ENCODE measurements at regions not wholly inside any gene's neighbourhood (a gene's known extent, or its start where the extent isn't known, plus 50 kb on each side); places are given as distances from the start of the nearest gene placed in this dataset.

DNA sequence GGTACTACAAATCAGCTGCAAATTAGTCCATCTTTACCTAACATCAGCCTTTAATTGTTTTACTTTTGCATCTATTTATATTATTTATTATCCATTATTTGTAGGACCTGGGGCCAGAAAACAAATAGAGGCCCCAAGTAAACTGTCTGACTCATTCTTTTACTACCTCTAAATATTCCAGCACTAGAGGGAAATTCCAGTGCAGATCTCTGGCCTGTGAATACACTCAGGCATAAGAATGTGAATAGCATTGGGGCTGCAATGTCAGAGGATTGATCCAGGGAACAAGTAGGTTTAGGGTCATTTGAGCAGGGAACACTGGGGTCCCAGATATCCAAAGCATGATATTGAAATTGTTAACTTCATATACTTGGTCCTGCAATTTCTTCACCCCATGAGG, 176.6 kb upstream of the TYRP1 start:
- no peak for DNase-seq (ENCODE audit: low read depth in 2 of 2)

DNA sequence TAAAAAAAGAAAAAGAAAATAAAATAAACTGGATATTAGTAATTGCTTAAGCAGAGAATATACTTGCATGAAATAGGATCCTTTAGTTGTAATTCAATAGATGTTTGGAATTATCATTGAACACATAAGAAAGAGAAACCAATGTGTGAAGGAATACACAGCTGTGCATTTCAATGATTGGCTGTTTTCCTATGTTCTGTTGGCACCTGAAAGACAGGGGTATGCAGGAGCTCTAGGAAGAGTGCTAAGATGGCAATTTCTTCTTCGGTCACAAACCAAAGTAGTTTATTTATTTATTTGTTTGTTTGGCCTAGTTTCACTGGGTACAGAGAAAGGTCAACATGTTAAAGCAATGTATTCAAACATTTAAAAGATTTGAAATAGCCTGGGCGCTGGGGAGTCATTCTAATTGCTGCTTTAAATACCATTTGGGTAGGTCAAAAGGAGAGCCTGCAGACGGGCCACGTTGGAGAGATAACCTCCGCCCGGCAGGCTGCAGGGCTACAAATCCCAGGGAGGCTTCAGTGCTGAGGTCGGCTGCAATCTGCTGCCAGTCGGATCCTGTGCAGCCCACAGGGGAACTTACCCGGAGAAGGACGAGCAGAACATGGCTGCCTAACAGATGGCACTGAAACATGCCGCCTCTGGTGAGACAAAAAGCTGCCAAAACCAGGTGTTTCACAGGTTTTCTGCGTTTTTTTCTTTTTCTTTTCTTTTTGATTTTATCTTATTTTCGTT, 154.2 kb upstream of the TYRP1 start:
- DNase-seq (ENCODE audit: low read depth in 2 of 2), result no peak

DNA sequence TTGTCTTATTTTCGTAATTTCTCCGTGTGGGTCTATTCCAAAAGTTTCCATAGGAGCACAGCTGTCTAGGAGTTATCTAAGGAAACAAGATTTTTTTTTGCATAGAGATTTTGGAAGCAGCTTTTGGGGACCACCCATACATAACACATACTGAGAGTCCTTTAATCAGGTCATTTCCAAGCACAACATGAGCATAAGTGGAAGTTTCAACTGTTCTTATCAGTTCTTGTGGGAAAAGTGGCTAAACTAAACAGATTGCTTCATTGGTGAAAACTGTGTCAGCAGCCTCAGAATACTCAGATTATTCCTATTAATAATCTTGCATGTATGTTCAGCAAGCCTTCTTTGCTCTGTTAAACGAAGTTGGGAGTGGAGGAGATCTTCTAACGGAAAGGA, 153.6 kb upstream of the TYRP1 start:
- DNase-seq (ENCODE audit: low read depth in 2 of 2), result no peak

DNA sequence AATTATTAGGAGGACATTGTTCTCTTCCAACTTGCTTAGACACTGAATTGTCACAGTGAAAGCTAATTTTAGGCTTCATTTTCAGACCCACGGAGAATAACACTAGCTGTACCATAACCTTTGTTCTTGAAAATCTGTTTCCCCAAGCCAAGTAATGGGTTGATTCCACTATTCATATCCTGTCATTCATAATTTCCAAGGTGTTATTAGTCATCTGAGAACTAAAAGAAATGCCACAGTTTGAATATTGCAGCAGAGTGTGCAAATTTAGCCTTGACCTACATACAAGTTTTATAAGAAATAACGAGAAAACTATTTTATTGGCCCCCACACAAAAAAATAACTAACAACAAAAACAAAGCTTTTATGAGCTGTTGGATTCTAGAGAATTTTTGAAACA, 148.5 kb upstream of the TYRP1 start:
- DNase-seq (ENCODE audit: low read depth in 2 of 2), result no peak

DNA sequence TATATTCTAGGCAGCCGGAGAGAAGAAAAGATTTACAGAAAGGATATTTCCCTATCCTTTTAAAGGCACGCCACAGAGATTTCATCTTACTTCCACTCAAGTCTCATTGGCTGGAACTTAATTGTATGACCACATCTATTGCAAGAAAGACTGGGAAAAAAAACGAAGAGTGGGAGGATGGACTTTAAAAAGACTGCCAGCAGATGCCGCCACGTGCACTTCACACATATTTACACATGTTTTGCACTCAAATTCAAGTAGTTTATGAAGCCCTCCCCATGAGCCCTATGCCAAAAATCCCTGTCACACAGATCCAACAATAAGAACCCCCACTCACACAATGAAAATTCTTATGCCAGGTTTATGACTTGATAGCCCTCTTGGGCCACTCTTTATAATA, 138.5 kb upstream of the TYRP1 start:
- no peak for DNase-seq (ENCODE audit: low read depth in 2 of 2)

DNA sequence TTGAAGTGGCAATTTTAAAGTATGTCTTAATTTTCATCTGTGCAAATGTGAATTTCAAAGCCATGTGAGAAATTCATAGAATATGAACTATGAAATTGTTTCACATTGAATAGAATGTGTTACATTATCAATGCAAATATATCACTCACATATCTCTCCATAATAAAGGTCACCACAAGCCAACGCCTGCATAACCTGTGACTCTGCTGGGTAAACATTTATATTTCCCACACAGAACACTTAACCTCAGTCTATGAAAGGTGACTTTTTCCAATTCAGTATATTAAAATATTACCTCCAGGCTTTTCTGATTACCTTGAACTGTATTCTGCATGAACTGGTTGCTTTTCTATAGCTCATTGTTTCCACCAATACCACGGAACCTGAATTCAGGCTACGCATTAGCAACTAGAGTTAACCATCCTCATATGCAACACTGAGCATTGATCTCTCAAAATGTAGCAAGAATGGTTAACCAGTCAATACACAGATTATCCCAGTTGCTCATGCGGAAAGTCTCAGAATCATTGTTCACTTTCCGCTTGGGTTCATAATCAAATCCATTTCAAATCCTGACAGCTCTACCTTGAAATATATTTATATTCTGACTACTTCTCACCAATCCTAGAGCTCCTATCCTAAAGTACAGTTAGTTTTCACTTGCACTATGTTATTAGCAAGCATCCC, 126.6 kb upstream of the TYRP1 start:
- no peak for DNase-seq (ENCODE audit: low read depth in 2 of 2)

DNA sequence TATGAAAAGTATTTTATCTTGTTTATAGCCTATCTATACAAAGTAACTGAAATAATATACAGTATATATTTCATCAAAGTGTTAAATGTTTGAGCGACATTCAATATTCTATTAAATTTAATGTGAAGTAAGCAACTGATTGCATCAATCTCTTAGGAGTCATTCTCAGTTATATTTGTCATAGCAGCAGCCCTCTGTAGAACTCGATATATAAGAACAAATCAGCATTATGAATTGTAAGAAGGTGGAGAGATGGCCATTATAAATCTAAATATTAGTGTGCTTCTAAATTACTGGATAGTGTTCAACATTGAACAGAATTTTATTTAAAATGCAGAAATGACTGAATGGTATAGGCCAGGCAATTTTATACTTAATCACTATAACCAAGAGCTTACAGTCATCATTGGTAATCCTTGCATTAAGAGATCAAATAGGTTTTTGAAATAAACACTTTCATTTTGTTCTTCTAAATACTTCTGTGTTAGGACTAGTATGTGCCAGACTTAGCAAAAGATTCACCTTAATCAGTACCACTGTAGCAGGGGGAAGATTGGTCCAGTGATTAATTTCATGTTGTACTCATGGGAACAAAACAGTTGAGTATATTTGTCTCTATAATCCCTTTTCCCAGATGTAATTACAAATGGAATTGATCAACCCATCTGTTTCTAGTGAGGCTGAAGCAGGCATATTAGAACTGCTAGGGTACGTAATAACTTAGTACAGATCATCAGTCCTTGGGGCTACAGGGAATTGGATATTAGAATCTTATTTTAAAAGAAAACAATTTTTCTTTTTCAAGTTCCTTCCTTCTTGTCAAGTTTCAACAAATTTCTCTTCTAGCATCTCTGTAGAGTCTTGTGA, 108.3 kb upstream of the TYRP1 start:
- no peak for DNase-seq (ENCODE audit: low read depth in 2 of 2)

DNA sequence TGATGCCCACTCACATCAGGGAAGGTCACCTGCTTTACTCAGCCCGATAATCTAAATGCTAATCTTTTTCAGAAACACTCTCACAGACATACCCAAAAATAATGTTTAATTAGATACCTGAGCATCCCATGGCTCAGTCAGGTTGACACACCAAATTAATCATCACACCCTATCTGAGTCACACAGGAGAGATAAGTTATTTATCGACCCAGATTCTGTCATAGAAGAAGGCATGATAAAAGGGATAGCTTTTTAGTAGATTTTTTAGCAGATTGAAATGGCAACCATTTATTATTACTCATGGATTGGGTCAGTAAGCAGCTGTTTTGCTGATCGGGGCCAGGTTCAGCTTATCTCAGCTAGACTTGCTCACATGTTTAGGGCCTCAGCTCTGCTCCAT, 97.8 kb upstream of the TYRP1 start:
- no peak for DNase-seq (ENCODE audit: low read depth in 2 of 2)

DNA sequence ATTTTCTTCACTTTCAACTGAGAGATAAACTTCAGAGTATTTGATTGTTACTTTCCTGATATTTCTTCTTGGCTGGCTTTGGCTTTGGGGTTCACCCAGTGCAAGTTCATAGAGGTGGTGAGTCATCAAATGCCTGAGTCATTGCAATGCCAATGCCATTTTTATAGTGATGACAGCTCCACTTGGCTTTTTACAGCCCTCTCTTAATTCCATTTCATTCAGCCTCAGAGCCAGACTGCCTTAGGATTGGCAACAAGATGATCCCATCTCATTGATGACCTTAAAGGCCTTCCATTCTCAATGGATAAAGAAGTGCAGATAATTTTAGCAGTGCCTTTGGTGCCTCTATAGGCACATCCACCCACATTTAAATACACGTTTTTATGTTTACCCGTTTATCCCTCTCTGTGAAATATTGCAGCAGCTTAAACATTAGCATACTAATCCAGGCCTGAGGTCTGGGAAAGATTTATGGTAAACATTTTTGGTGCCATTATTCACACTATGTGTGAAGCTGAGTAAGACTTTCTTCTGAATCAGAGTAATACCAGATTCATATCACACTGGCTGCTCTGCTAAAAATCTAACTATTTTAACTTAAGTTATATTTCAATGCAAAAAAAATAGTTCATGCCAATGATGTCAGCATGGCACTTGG, 88.9 kb upstream of the TYRP1 start:
- DNase-seq (ENCODE audit: low read depth in 2 of 2), result peak in 1 of 2 experiments; percentile 0

DNA sequence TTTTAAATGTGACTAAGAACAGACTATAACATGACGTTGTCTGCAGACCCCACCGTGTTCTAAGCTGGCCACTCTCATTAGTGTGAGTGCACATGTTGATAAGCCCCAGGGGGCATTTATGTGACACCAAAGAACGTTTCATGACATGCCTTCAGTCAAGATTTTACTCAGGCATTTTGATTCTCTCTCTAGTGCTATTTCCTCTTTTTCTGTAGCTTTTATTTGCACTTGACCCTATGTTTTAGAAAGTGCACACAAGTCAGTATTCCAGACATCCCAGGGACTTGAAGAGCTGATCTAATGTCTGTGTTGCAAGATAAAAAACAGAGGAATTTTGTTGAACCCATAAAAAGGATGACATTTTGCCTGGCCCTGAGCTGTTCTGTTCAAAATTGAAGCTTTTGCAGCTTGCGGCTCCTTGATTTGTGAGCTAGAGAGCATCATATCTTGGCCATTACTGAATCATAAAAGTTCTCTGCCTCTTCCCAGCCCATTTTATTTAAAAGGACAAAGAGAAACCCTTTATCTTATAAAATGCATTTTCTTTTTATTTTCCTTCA, 80.9 kb upstream of the TYRP1 start:
- DNase-seq (ENCODE audit: low read depth in 2 of 2), result no peak

DNA sequence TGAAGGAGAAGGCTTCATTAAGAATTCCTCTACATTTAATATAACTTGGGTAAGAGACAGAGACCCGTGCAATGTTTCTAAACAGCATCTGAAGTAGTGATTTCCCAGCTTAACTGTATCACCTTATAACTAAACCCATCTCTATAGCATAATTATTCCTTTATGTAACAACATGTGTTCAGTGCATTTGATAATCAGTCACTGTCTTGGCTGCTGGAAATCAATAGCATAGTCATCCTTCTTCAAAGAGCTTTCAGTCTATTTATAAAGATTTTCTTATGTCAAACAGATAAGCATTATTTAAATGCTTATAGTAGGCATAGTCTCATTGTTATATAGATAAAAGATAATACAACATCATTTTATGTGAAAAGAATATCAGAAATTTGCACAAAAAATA, 80.1 kb upstream of the TYRP1 start:
- DNase-seq (ENCODE audit: low read depth in 2 of 2), result no peak

DNA sequence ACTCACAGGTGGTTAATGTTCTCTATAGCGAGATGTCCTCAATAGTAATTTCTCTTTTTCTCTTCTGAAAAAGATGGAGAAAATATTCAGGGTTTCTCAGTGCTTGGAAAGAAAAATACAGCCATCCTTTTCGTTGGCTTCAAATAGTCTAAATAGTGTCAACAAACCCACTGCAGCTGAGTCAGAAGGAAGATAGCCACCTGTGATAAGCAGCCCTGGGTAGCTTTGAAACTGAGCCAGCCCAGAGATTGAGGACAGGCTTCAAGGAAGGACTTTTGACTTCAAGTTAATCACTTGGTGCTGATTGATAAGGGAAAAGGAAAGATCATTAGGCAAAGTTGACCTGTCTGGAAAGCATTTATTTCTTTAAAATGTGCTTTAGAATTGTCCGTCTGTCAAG, 78.7 kb upstream of the TYRP1 start:
- DNase-seq (ENCODE audit: low read depth in 2 of 2), result no peak

DNA sequence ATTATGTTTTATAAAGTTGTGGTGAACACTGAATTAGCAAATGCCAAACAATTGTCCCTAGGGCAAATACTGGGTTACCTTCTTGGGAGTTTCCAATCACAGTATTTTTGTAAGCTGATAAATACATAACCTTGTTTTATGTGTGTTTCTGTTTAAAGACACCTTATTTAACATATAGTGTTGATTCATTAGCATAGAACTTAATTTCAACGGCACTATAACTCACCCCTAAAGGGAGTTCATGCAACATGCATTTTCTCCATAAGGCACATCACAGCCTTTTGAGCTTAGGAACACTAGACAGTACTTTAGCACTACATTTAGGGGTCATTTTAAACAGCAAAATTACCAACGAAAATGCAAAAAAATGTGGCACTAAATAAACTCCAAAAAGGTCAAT, 74.2 kb upstream of the TYRP1 start:
- no peak for DNase-seq (ENCODE audit: low read depth in 2 of 2)

DNA sequence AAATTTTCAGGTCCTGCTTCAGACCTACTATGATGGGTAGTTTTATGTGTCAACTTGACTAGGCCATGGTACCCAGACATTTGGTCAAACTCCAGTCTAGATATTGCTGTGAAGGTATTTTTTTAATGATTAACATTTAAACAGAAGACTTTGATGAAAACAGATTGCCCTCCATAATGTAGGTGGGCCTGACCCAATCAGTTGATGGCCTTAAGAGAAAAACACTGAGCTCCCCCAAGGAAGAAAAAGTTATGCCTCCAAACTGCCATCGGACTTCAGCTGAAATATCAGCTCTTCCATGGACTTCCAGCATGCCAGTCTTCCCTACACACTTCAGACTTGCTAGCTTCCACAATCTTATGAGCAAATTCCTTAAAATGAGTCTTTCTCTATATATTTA, 67.3 kb upstream of the TYRP1 start:
- no peak for DNase-seq (ENCODE audit: low read depth in 2 of 2)

DNA sequence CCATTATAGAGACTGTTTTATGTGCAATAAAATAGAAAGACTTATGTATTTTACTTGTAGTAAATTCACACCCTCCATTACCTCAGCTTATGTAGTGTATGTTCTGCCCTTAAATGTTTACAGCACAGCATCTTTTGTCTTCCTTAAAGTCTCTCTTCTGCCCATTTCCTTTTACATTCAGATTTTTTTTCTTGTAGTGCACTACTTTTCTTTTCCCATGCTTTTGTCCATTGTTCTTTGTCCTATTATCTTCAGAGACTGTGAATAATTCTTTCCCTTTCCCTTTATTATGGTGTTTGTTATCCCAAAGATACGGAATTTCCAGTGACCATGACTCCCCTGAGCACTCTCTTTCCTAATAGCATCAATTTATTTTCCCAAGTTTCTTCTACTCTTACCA, 66.1 kb upstream of the TYRP1 start:
- no peak for DNase-seq (ENCODE audit: low read depth in 2 of 2)

DNA sequence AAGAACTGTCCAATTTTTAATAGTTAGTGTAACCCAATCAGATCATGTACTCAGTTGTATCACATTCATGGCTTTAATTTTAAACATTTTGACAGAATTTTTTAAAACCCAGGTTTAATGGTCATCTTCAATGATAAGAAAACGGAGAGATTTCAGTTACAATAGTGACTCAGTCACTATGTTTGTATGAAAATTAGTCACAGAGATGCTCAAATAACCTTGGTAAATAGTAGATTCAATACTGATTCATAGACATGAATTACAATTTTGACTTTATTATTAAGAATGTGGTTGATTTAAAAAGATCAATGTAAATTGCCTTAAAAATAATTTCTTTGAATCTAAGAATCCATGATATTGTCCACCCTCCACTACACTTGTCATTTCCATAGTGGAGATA, 64.6 kb upstream of the TYRP1 start:
- DNase-seq (ENCODE audit: low read depth in 2 of 2), result no peak

DNA sequence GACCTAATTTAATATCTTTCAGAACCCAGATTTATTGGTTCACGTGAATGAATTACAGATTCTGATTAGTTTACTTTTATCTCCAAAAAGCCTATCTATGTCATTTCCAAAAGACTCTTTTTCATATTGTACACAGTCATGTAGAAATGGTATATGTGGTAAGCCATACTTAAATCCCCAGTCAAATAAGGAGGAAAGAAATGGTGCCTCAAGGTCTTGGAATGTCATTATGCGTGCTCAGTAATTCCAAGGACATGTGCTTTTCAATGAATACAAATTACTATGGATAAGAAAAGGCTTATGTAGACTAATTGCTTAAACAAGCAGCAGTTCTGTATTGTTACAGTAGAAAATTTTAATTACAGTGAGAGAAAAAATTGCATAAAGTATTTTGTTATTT, 64.1 kb upstream of the TYRP1 start:
- DNase-seq (ENCODE audit: low read depth in 2 of 2), result no peak

DNA sequence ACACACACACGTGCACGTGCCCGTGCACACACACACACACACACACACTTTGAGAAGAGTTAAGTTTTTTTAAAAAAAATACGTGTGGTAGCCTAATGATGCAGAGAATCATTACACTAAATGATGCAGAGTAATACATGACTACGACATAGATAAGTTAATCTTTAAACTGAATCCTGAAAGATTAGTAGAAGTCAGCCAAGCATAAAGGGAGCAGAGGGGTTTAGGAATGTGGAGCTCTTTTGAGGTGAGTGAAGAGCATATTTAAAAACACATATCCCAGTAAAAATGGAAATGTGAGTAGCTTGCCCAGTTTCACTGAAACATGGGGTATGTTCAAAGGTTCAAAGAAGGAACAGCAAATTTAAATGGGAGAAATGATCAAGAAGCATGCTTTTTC, 61.3 kb upstream of the TYRP1 start:
- no peak for DNase-seq (ENCODE audit: low read depth in 2 of 2)

DNA sequence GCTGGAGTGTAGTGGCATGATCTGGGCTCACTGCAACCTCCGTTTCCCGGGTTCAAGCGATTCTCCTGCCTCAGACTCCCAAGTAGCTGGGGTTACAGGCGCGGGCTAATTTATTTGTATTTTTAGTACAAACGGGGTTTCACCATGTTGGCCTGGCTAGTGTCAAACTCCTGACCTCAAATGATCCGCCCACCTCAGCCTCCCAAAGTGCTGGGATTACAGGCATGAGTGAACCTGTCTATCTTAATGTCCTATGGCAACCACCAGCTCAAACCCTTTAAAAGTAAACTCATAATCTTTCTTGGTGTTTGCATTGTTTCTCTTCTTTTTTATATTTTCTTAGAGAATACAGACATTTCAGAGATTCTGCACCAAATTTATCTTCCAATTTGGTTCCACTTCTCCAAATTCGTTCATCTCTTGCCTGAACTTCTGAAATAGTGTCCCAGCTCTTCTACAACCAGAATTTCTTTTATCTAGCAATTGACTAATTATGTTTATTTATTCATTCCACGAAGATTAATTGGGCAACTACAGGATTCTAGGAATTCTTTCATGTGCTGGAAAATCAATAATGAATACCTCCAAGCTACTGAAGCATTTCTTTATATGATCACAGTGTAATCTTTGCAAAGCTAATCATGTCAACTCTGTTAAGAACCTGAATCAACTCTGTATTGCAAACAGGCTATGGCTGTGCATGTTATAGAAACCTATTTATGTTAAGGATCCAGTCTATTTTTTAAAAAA, 60.0 kb upstream of the TYRP1 start:
- DNase-seq (ENCODE audit: low read depth in 2 of 2), result no peak

DNA sequence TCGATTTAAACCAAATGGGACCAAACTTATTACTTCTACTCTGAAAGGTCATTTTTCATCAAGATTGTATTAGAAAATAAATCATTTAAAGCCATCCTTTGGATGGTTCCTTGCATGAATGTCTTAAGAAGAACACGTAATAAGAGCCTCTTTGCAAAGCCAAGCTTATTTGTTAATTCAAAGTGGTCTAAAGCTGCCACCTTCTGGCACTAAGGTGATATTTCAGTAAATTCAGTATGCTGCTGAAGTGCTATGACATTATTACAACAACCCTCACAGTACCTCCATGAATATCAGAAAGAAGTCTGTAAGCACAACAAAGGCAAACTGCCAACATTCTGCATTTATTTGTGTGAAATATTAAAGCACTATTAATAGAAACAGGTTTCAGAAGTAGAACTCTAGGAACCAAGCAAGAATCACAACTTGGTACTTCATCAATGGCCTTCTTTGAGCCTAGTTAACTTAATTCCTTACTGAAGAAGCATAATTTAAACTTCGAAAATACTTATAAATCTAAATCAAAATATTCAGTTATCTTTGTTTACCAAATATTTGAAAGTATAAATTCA, 53.1 kb upstream of the TYRP1 start:
- DNase-seq (ENCODE audit: low read depth in 2 of 2), result peak; percentile 4 to 8
